Kidney (tissue), 13 donors: ENCODE measurements at regions not wholly inside any gene's neighbourhood (a gene's known extent, or its start where the extent isn't known, plus 50 kb on each side); places are given as distances from the start of the nearest gene placed in this dataset.

Experiments
- DNase-seq, 5 donors: peaks; one replicate each; pipeline ENCODE4 v3.0.0-alpha.2; 2013 to 2020
- FAIRE-seq: peaks from 2 replicates; lab custom pipeline; 2012; peaks lifted over from hg19 to GRCh38; lab: Jason Lieb, UNC
- H3K27ac ChIP-seq, 2 donors: one replicate each; pipeline ENCODE4 v1.7.0; 2013; ENCODE audit warnings: low read depth in 2 of 2, low read length in 2 of 2, inconsistent platforms in 1 of 2
- H3K27me3 ChIP-seq: one replicate; pipeline ENCODE4 v1.7.1; 2013; ENCODE audit warnings: low read length, inconsistent platforms; ENCODE audit not compliant: control insufficient read depth, insufficient read depth
- H3K36me3 ChIP-seq, 3 donors: one replicate each; pipeline versions ENCODE4 v1.7.0 to v1.7.1; 2013; ENCODE audit warnings: low read length in 3 of 3, control low read depth in 1 of 3, inconsistent platforms in 1 of 3; ENCODE audit not compliant: insufficient read depth in 3 of 3, control insufficient read depth in 2 of 3
- H3K4me1 ChIP-seq, 3 donors: one replicate each; pipeline versions ENCODE4 v1.7.0 to v1.7.1; 2013; ENCODE audit warnings: low read length in 3 of 3, inconsistent platforms in 1 of 3, low read depth in 1 of 3; ENCODE audit not compliant: control insufficient read depth in 2 of 3, insufficient read depth in 2 of 3
- H3K4me3 ChIP-seq, 3 donors: one replicate each; pipeline versions ENCODE4 v1.7.0 to v1.8.1; 2013; ENCODE audit warnings: low read length in 3 of 3, control low read depth in 1 of 3, inconsistent platforms in 1 of 3
- H3K9ac ChIP-seq, 3 donors: one replicate each; pipeline versions ENCODE4 v1.7.0 to v1.7.1; 2013; ENCODE audit warnings: low read length in 3 of 3, control low read depth in 1 of 3, inconsistent platforms in 1 of 3
- H3K9me3 ChIP-seq, 3 donors: one replicate each; pipeline versions ENCODE4 v1.7.0 to v1.7.1; 2013; ENCODE audit warnings: low read length in 3 of 3, control low read depth in 1 of 3, inconsistent platforms in 1 of 3; ENCODE audit not compliant: control insufficient read depth in 2 of 3, insufficient read depth in 1 of 3
- CTCF ChIP-seq: IDR thresholded peaks from 3 replicates; pipeline ENCODE4 v1.5.1; 2012; ENCODE audit warnings: mild to moderate bottlenecking, moderate library complexity, borderline replicate concordance; ENCODE audit not compliant: insufficient read depth; ENCODE audit errors: extremely low read depth
- intact Hi-C: fragments of 100-400 bp; cut with DNase I; formaldehyde crosslinking; loops from one replicate; pipeline ENCODE4 v1.11.1; 2022
- donor health status: control.
- donor health status: control.
- donor health status: control.
- donor health status: control.
- donor health status: control.
- donor health status: DM: yes; HTN: yes; CAD: no.
- donor health status: Normal renal cell carcinoma (clear cell type).

DNA sequence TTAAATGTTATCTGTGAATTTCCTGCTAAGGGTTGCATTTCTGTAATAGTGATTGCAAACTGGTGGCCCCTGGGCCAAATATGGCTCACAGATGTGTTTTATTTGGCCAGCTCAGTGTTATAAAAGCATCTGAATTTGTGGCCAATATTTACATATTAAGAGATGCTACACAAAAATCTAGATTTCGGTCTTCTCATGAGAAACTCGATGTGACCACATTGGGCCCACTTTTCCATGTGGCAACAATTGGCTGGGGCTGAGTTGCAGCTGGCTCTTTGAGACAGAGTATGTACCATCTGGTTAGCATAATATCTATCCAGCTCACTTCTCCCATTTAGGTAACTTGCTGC is 244.5 kb upstream of the POU2AF2 start:
- no peak for TF ChIP-seq CTCF
- no peaks in the 10 kb centered on the region for H3K9me3 ChIP-seq
- no peak overlapping the region for H3K27ac ChIP-seq
- no peaks in the 10 kb centered on the region for H3K4me1 ChIP-seq
- H3K4me3 ChIP-seq = no peak overlapping the region
- H3K27me3 ChIP-seq = no peaks in the 10 kb centered on the region
- no peak overlapping the region for H3K9ac ChIP-seq
- intact Hi-C loops = no loop called here
- no peaks in the 10 kb centered on the region for H3K36me3 ChIP-seq
- FAIRE-seq = no peak
- no peak for DNase-seq

DNA sequence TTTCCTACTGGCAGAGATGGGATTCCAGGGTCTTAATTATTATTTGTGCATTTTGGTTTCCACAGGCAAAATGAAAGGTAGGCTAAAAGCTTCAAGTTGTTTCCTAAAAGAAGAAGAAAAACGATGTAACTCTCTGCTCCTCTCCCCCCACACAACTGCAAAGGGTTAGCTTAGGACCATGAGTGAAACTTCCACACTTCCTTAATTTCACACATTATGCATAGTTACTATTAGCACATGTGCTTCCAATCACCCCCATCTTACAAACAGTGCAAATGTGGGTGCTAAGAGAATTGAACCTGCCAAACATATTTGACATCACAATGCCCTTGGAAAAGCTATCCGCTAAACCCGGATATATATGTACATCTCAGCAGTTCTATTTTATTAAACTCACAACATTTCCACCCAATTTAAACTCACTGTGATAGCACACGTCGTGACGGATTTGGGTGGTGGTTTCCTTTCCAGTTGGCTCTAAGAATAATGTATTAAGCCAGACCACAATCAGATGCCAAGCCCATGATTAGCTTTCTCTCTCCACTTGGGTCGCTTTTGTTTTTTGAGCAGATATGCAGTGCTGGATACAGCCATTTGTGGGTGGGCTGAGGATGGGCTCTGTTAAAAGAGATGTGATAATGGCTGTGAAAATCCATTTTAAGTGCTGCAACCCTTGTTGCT is 245.0 kb upstream of the POU2AF2 start:
- DNase-seq (no peak), FAIRE-seq (no peak)
- H3K36me3 ChIP-seq = no peaks in the 10 kb centered on the region
- H3K9me3 ChIP-seq = no peaks in the 10 kb centered on the region
- no peak overlapping the region for H3K4me3 ChIP-seq
- no peak overlapping the region for H3K27ac ChIP-seq
- H3K4me1 ChIP-seq = no peaks in the 10 kb centered on the region
- H3K27me3 ChIP-seq = no peaks in the 10 kb centered on the region
- no peak overlapping the region for H3K9ac ChIP-seq
- TF ChIP-seq CTCF = no peak
- intact Hi-C loops = no loop called here

DNA sequence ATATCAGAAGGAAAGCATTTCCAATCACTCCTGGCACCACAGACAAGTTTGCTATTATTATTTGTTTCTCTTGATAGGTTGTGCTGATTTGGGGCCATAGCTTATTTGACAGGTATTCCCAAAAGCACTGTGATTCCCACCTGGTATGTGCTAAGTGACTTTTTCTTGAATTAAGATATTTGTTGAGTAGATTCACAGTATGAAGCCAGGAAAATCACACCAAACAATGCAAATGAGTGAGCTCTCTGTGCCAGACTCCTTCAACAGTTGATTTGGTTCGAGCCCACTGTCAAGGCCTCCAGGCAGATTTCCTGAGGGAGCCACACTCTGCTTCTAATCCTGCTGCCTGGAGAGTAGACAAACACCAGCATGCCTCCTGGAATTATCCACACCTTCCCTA is 253.0 kb upstream of the POU2AF2 start:
- TF ChIP-seq CTCF = no peak
- no peak overlapping the region for H3K4me3 ChIP-seq
- H3K36me3 ChIP-seq = no peaks in the 10 kb centered on the region
- H3K9me3 ChIP-seq = no peaks in the 10 kb centered on the region
- H3K4me1 ChIP-seq = no peaks in the 10 kb centered on the region
- DNase-seq (no peak), FAIRE-seq (no peak)
- H3K27ac ChIP-seq = no peak overlapping the region
- intact Hi-C loops = no loop called here
- H3K27me3 ChIP-seq = no peaks in the 10 kb centered on the region
- no peak overlapping the region for H3K9ac ChIP-seq

- Histone ChIP-seq H3K4me1 (no peaks in the 10 kb centered on the region), H3K9me3 (no peaks in the 10 kb centered on the region), H3K36me3 (no peaks in the 10 kb centered on the region), H3K27ac (no peak overlapping the region), H3K27me3 (no peaks in the 10 kb centered on the region), H3K9ac (no peak overlapping the region), H3K4me3 (no peak overlapping the region)
- TF ChIP-seq CTCF = no peak
- intact Hi-C loops = no loop called here
- DNase-seq (no peak), FAIRE-seq (no peak)
Observed at GRCh38 chr11:110991661-110992355, 253.7 kb upstream of the POU2AF2 start.
